NB4 (cell line): ENCODE measurements at regions not wholly inside any gene's neighbourhood (a gene's known extent, or its start where the extent isn't known, plus 50 kb on each side); places are given as distances from the start of the nearest gene placed in this dataset.

Experiments used
- DNase-seq: peaks from one replicate; pipeline ENCODE4 v3.0.0; 2010; ENCODE audit warnings: low read depth
- H3K4me3 ChIP-seq: one replicate; pipeline ENCODE4 v1.5.1; 2011; ENCODE audit warnings: mild to moderate bottlenecking, low read depth, low read length, moderate library complexity
- MYC ChIP-seq: IDR thresholded peaks from 2 replicates; pipeline ENCODE4 v1.6.1; 2011; ENCODE audit warnings: low read depth, low read length
- POLR2A ChIP-seq: IDR thresholded peaks from 2 replicates; pipeline ENCODE4 v1.6.1; 2011; ENCODE audit warnings: mild to moderate bottlenecking; ENCODE audit not compliant: insufficient read length; ENCODE audit errors: extremely low read depth
- TF ChIP-seq, protein P1 (sequence below): IDR thresholded peaks from 2 replicates; pipeline ENCODE4 v1.6.1; 2011; ENCODE audit warnings: low read depth, low read length
- TF ChIP-seq, protein P2 (sequence below): IDR thresholded peaks from one replicate; pipeline ENCODE4 v1.5.1; 2012; ENCODE audit warnings: low read depth, low read length

DNA sequence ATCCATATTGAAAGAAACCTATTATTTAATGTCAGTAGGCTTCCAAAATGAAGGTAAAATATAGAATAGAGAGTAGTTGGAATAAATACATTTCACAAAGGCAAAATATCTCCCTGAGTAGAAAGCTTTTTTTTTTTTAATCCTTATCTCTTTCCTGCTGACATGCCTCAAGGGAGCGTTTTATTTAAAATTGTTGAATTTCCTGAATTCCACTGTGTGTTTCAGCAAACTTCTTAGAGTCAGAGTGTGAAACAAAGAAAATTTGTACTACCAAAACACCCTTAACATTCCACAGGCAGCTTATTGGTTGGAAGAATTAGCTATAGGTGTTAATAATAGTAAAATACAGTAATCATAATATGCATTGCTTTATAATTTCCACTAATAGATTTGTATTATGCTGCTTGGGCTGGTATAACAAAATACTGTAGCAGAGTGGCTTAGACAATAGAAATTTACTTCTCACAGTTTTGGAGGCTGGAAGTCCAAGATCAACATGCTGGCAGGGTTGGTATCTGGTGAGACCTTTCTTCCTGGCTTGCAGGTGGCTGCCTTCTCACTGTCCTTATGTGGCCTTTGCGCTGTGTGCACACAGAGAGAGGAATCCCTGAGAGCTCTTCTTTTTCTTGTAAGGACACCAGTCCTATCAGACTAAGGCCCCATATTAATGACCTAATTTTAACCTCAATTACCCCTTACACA, 468.4 kb upstream of the C1orf87 start:
- DNase-seq: no peak
- TF ChIP-seq MYC (no peak), POLR2A (no peak)
- TF ChIP-seq, protein P1, sequence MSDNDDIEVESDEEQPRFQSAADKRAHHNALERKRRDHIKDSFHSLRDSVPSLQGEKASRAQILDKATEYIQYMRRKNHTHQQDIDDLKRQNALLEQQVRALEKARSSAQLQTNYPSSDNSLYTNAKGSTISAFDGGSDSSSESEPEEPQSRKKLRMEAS: no peak
- TF ChIP-seq, protein P2, sequence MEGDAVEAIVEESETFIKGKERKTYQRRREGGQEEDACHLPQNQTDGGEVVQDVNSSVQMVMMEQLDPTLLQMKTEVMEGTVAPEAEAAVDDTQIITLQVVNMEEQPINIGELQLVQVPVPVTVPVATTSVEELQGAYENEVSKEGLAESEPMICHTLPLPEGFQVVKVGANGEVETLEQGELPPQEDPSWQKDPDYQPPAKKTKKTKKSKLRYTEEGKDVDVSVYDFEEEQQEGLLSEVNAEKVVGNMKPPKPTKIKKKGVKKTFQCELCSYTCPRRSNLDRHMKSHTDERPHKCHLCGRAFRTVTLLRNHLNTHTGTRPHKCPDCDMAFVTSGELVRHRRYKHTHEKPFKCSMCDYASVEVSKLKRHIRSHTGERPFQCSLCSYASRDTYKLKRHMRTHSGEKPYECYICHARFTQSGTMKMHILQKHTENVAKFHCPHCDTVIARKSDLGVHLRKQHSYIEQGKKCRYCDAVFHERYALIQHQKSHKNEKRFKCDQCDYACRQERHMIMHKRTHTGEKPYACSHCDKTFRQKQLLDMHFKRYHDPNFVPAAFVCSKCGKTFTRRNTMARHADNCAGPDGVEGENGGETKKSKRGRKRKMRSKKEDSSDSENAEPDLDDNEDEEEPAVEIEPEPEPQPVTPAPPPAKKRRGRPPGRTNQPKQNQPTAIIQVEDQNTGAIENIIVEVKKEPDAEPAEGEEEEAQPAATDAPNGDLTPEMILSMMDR: no peak
- no peak overlapping the region for H3K4me3 ChIP-seq

DNA sequence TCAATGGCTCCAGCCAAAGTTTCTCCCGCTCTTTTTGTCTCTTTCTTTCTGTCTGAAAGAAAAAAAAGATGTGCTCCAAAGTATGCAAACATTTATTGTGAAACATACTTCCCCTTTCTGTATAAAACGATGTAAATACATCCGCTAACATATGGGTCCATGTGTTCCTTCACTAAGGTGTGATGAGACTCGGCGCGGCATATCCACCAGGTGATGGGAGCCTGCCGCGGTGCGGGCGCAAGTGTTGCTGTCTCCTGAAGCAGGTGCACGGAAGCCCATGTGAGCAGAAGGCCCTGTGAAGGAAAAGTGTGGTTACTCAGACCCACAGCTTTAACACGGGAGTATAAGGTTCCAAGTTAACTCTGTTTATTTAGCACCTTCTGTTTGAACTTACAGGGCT, 466.6 kb upstream of the C1orf87 start:
- TF ChIP-seq, protein P1: no peak
- TF ChIP-seq POLR2A (no peak), MYC (no peak)
- TF ChIP-seq, protein P2: no peak
- DNase-seq: no peak
- H3K4me3 ChIP-seq: no peak overlapping the region

DNA sequence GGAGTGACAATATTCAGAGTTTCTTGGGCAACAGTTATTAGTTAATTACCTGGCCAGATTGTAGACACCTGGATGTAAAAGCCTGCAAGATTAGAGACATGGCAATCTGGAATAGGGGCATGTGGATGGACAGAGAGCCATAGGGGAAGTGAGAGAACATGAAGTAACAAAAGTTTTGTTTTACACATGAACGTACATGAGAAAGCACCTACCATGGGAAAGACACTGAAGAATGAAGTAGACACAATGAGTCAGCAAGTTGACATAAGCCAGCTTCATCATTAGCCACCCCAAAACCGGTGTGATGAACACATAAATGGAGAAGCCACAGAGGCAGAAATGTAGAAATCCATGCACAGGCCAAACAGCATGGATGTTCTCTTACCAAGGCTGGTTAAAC, 462.1 kb upstream of the C1orf87 start:
- no peak for DNase-seq
- TF ChIP-seq, protein P1: no peak
- no peak for TF ChIP-seq POLR2A
- no peak for TF ChIP-seq MYC
- TF ChIP-seq, protein P2: no peak

DNA sequence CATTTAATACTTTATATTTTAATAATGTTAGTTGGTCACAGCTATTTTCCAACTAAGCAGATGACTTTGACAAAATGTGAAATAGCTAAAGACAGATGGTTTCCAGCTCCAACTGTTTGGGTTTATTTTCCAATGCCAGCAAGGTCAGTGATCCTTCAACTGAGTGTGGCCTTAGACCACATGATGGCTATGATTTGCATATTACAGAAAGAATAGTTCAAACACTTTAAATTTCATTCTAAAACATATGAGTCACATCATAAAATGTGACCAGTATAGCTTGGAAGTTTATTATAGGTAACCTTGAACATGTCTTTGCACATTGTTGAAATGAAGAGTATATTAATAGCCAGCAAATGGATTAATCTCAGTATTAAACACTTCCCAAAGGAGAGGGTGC, 454.0 kb upstream of the C1orf87 start:
- no peak for DNase-seq
- TF ChIP-seq MYC: no peak
- TF ChIP-seq, protein P1: no peak
- TF ChIP-seq, protein P2: no peak
- no peak for TF ChIP-seq POLR2A
- H3K4me3 ChIP-seq: no peak overlapping the region

More for the DNA sequence above, 462.1 kb upstream of the C1orf87 start:
- no peak overlapping the region for H3K4me3 ChIP-seq

DNA sequence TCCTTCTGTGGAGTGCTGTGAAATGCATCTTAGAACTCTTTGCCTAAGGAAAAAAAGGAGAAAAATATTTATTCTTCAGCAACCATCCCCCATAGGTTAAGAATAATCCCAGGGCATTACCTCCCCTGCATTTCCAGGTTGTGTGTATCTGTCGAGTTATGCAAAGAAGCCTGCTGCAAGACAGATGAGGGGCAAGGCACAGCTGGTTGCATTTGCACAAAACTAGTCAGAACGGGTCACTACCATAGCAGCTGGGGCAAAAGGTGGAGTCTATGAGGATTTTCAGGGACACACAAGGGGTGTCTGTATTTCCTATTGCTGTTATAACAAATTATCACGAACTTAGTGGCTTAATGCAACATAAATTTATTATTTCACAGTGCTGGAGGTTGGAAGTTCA, 443.4 kb upstream of the C1orf87 start:
- DNase-seq: no peak
- H3K4me3 ChIP-seq: no peak overlapping the region
- TF ChIP-seq, protein P2: no peak
- TF ChIP-seq, protein P1: no peak
- TF ChIP-seq MYC (no peak), POLR2A (no peak)
